Bronchial epithelial cell (primary cell): ENCODE measurements at regions not wholly inside any gene's neighbourhood (a gene's known extent, or its start where the extent isn't known, plus 50 kb on each side); places are given as distances from the start of the nearest gene placed in this dataset.

Experiments
- DNase-seq: peaks from one replicate; pipeline ENCODE4 v3.0.0-alpha.2; 2010; ENCODE audit warnings: low read depth
- FAIRE-seq: peaks from 2 replicates; lab custom pipeline; 2011; peaks lifted over from hg19 to GRCh38; lab: Jason Lieb, UNC
- H3K27me3 ChIP-seq: 2 replicates; pipeline ENCODE4 v1.5.1; 2011; ENCODE audit warnings: low read length; ENCODE audit not compliant: control insufficient read depth, insufficient read depth
- H3K36me3 ChIP-seq: 2 replicates; pipeline ENCODE4 v1.5.1; 2011; ENCODE audit warnings: low read length; ENCODE audit not compliant: control insufficient read depth, insufficient read depth
- H3K4me3 ChIP-seq: 2 replicates; pipeline ENCODE4 v1.5.1; 2011; ENCODE audit warnings: mild to moderate bottlenecking, low read depth, low read length, control low read depth
- CTCF ChIP-seq: IDR thresholded peaks from 2 replicates; pipeline ENCODE4 v1.5.1; 2011; ENCODE audit warnings: mild to moderate bottlenecking, moderate library complexity, low read length, control low read depth, inconsistent platforms; ENCODE audit not compliant: insufficient read depth, severe bottlenecking

GRCh38 chrY:21149971-21150370, 361.2 kb upstream of the RBMY1B start:
- DNase-seq (no peak), FAIRE-seq (no peak)
- no peak for TF ChIP-seq CTCF
- Histone ChIP-seq H3K36me3 (no peaks in the 10 kb centered on the region), H3K4me3 (no peak overlapping the region), H3K27me3 (no peaks in the 10 kb centered on the region)

GRCh38 chrY:21169821-21170220, 341.3 kb upstream of the RBMY1B start:
- Histone ChIP-seq H3K36me3 (no peaks in the 10 kb centered on the region), H3K27me3 (no peaks in the 10 kb centered on the region), H3K4me3 (no peak overlapping the region)
- FAIRE-seq (no peak), DNase-seq (no peak)
- TF ChIP-seq CTCF = no peak

GRCh38 chrY:21174697-21175463, 336.3 kb upstream of the RBMY1B start:
- Histone ChIP-seq H3K4me3 (no peak overlapping the region), H3K36me3 (no peaks in the 10 kb centered on the region), H3K27me3 (no peaks in the 10 kb centered on the region)
- peak; percentile 6 for DNase-seq
- no peak for TF ChIP-seq CTCF
- no peak for FAIRE-seq

- TF ChIP-seq CTCF = no peak
- no peak for DNase-seq
Observed at GRCh38 chrY:21175505-21175904, 335.6 kb upstream of the RBMY1B start.

GRCh38 chrY:21177306-21177800, 333.8 kb upstream of the RBMY1B start:
- H3K27me3 ChIP-seq = no peaks in the 10 kb centered on the region
- TF ChIP-seq CTCF = no peak
- H3K36me3 ChIP-seq = no peaks in the 10 kb centered on the region
- FAIRE-seq (no peak), DNase-seq (no peak)
- no peak overlapping the region for H3K4me3 ChIP-seq

More at GRCh38 chrY:21175505-21175904, 335.6 kb upstream of the RBMY1B start:
- no peaks in the 10 kb centered on the region for H3K36me3 ChIP-seq
- H3K27me3 ChIP-seq = no peaks in the 10 kb centered on the region
- FAIRE-seq = no peak
- H3K4me3 ChIP-seq = no peak overlapping the region
